ENCODE measurements at regions not wholly inside any gene's neighbourhood (a gene's known extent, or its start where the extent isn't known, plus 50 kb on each side); places are given as distances from the start of the nearest gene placed in this dataset.

DNA sequence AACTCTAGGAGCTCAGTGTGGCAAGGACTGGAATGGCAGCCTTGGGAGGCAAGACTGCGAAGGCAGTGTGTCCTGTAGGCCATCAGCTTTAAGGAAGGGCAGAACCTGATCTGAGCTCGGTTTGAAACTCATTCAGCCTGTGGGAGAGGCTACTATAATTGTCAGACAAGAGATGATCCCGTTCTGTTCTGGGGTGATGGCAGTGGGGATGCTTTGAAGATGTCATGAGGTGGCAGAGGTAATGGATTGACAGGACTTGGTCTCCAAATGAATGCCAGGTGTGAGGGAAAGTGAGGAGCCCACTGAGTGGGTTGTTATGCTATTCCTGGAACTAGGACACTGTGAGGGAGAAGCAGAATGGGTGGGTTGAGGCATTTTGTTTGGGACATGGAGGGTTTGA is 144.9 kb downstream of the PJA1 start:
- TF ChIP-seq, protein P1, sequence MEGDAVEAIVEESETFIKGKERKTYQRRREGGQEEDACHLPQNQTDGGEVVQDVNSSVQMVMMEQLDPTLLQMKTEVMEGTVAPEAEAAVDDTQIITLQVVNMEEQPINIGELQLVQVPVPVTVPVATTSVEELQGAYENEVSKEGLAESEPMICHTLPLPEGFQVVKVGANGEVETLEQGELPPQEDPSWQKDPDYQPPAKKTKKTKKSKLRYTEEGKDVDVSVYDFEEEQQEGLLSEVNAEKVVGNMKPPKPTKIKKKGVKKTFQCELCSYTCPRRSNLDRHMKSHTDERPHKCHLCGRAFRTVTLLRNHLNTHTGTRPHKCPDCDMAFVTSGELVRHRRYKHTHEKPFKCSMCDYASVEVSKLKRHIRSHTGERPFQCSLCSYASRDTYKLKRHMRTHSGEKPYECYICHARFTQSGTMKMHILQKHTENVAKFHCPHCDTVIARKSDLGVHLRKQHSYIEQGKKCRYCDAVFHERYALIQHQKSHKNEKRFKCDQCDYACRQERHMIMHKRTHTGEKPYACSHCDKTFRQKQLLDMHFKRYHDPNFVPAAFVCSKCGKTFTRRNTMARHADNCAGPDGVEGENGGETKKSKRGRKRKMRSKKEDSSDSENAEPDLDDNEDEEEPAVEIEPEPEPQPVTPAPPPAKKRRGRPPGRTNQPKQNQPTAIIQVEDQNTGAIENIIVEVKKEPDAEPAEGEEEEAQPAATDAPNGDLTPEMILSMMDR (IDR thresholded peaks at IDR 0.05; ENCODE audit: low read depth, low read length) = no peak
- no peak for TF ChIP-seq EZH2phosphoT487 (IDR thresholded peaks at IDR 0.05; ENCODE audit: low read depth)

Measured in OCI-LY3 (cell line).